GM19468 (cell line): ENCODE measurements at regions not wholly inside any gene's neighbourhood (a gene's known extent, or its start where the extent isn't known, plus 50 kb on each side); places are given as distances from the start of the nearest gene placed in this dataset.
"Not testable (repeated sequence)": the region's sequence is repeated elsewhere in the genome, so short reads cannot be mapped to it uniquely, and the experiment has no call there.

Experiments
- ATAC-seq: cut with Tn5 transposase; IDR thresholded peaks from one replicate; pipeline ENCODE4 v1.9.1; 2021; ENCODE audit warnings: mild to moderate bottlenecking, moderate library complexity, moderate number of reproducible peaks; ENCODE audit not compliant: unreplicated experiment; ENCODE audit errors: extremely low read depth

GRCh38 chr10:33829899-33830298 is 495.4 kb upstream of the NRP1 start:
- ATAC-seq = not testable (repeated sequence)

GRCh38 chr10:33828592-33828991 is 494.1 kb upstream of the NRP1 start:
- no peak for ATAC-seq

GRCh38 chr10:33826186-33826585 is 491.7 kb upstream of the NRP1 start:
- ATAC-seq = no peak

GRCh38 chr10:33822774-33823173 is 488.3 kb upstream of the NRP1 start:
- no peak for ATAC-seq

- ATAC-seq = no peak
Measured at GRCh38 chr10:33820531-33820930, 486.1 kb upstream of the NRP1 start.

- no peak for ATAC-seq
Measured at GRCh38 chr10:33819206-33819605, 484.7 kb upstream of the NRP1 start.

- no peak for ATAC-seq
Measured at GRCh38 chr10:33818343-33818742, 483.9 kb upstream of the NRP1 start.

GRCh38 chr10:33817605-33818004 is 483.1 kb upstream of the NRP1 start:
- ATAC-seq = no peak

GRCh38 chr10:33815776-33816175 is 481.3 kb upstream of the NRP1 start:
- ATAC-seq = no peak

GRCh38 chr10:33813871-33814270 is 479.4 kb upstream of the NRP1 start:
- no peak for ATAC-seq

GRCh38 chr10:33813415-33813814 is 478.9 kb upstream of the NRP1 start:
- no peak for ATAC-seq

- ATAC-seq = no peak
Measured at GRCh38 chr10:33812586-33812985, 478.1 kb upstream of the NRP1 start.

GRCh38 chr10:33810986-33811385 is 476.5 kb upstream of the NRP1 start:
- ATAC-seq = no peak

GRCh38 chr10:33809732-33810131 is 475.3 kb upstream of the NRP1 start:
- no peak for ATAC-seq

GRCh38 chr10:33808475-33808874 is 474.0 kb upstream of the NRP1 start:
- ATAC-seq = no peak

GRCh38 chr10:33807531-33808359 is 473.3 kb upstream of the NRP1 start:
- no peak for ATAC-seq

- no peak for ATAC-seq
Measured at GRCh38 chr10:33805831-33806230, 471.4 kb upstream of the NRP1 start.

GRCh38 chr10:33804584-33804983 is 470.1 kb upstream of the NRP1 start:
- no peak for ATAC-seq

- ATAC-seq = no peak
Measured at GRCh38 chr10:33803248-33803647, 468.8 kb upstream of the NRP1 start.

- no peak for ATAC-seq
Measured at GRCh38 chr10:33802566-33802965, 468.1 kb upstream of the NRP1 start.

GRCh38 chr10:33801705-33802104 is 467.2 kb upstream of the NRP1 start:
- ATAC-seq = no peak

GRCh38 chr10:33800986-33801385 is 466.5 kb upstream of the NRP1 start:
- ATAC-seq = no peak
